B cell (primary cell): ENCODE measurements at regions not wholly inside any gene's neighbourhood (a gene's known extent, or its start where the extent isn't known, plus 50 kb on each side); places are given as distances from the start of the nearest gene placed in this dataset.

Experiments used
- ATAC-seq: fragments of 200-7000 bp; cut with Tn5 transposase; one replicate; pipeline ENCODE4 v1.10.0; 2021; ENCODE audit warnings: low read depth, mild to moderate bottlenecking, moderate number of reproducible peaks, moderate library complexity
- CTCF ChIA-PET: fragments of 350-600 bp; sonication (Branson Sonifier 250); formaldehyde crosslinking; loops from one replicate; lab custom pipeline; 2021; ENCODE audit warnings: antibody characterized with exemption, inconsistent platforms; lab: Charles Lee
- POLR2A ChIA-PET: fragments of 350-600 bp; sonication (Branson Sonifier 250); formaldehyde crosslinking; loops from one replicate; lab custom pipeline; 2021; ENCODE audit warnings: antibody characterized with exemption; lab: Charles Lee
- DNase-seq: peaks from one replicate; pipeline ENCODE4 v3.0.0; 2013
- H2AFZ ChIP-seq: 2 replicates; pipeline ENCODE4 v1.6.1; 2012; ENCODE audit warnings: mild to moderate bottlenecking, low read depth, low read length; ENCODE audit not compliant: insufficient read depth, poor library complexity, severe bottlenecking
- H3K27ac ChIP-seq, 2 donors: 1 replicate in 1 of 2; 2 replicates in 1 of 2; pipeline ENCODE4 v1.5.1; 2012 to 2013; ENCODE audit warnings: low read length in 2 of 2, mild to moderate bottlenecking in 2 of 2, moderate library complexity in 1 of 2
- H3K27me3 ChIP-seq, 4 experiments: fragments of 200-600 bp in 1 of 4; sonication (generic) in 1 of 4; replicated peaks in 1 of 4; 1 replicate in 2 of 4; 2 replicates in 2 of 4; pipeline versions ENCODE4 v1.6.1 to v1.7.0; 2013 to 2016; ENCODE audit warnings: low read length in 3 of 4, mild to moderate bottlenecking in 2 of 4, mixed read lengths in 1 of 4, moderate library complexity in 1 of 4; ENCODE audit not compliant: insufficient read depth in 4 of 4, control insufficient read depth in 3 of 4; ENCODE audit errors: control extremely low read depth in 1 of 4
- H3K36me3 ChIP-seq, 2 experiments: replicated peaks in 1 of 2; 1 replicate in 1 of 2; 2 replicates in 1 of 2; pipeline versions ENCODE4 v1.6.1 to v1.7.1; 2013; ENCODE audit warnings: low read length in 1 of 2; ENCODE audit not compliant: insufficient read depth in 2 of 2, control insufficient read depth in 1 of 2; ENCODE audit errors: control extremely low read depth in 1 of 2, extremely low read depth in 1 of 2
- H3K4me1 ChIP-seq, 2 donors: fragments of 200-600 bp in 1 of 2; sonication (generic) in 1 of 2; 1 replicate in 1 of 2; 2 replicates in 1 of 2; pipeline versions ENCODE4 v1.5.1 to v1.6.1; 2013 to 2017; ENCODE audit warnings: low read length in 2 of 2; ENCODE audit not compliant: control insufficient read depth in 2 of 2, insufficient read depth in 2 of 2
- H3K4me2 ChIP-seq: replicated peaks from 2 replicates; pipeline ENCODE3; 2012; ENCODE audit warnings: mild to moderate bottlenecking, low read depth, low read length; ENCODE audit not compliant: poor library complexity, severe bottlenecking
- H3K4me3 ChIP-seq, 5 experiments: fragments of 200-600 bp in 1 of 5; sonication (generic) in 1 of 5; 1 replicate in 3 of 5; 2 replicates in 2 of 5; pipeline versions ENCODE4 v1.5.1 to v1.7.0; 2011 to 2016; ENCODE audit warnings: low read length in 4 of 5, mild to moderate bottlenecking in 4 of 5, low read depth in 2 of 5, control low read depth in 1 of 5, moderate library complexity in 1 of 5; ENCODE audit not compliant: insufficient read depth in 1 of 5; ENCODE audit errors: control extremely low read depth in 1 of 5, extremely low read depth in 1 of 5
- H3K79me2 ChIP-seq: fragments of 200-600 bp; sonication (generic); one replicate; pipeline ENCODE4 v1.6.0; 2016; ENCODE audit warnings: low read length; ENCODE audit not compliant: control insufficient read depth, insufficient read depth
- H3K9ac ChIP-seq: fragments of 200-600 bp; sonication (generic); 2 replicates; pipeline ENCODE4 v1.6.1; 2017; ENCODE audit warnings: mild to moderate bottlenecking, low read length, moderate library complexity
- H3K9me3 ChIP-seq, 3 donors: one replicate each; pipeline versions ENCODE4 v1.6.1 to v1.7.1; 2013; ENCODE audit warnings: low read length in 2 of 3; ENCODE audit not compliant: control insufficient read depth in 2 of 3, insufficient read depth in 1 of 3; ENCODE audit errors: control extremely low read depth in 1 of 3
- H4K20me1 ChIP-seq: 2 replicates; pipeline ENCODE4 v1.6.0; 2012; ENCODE audit warnings: mild to moderate bottlenecking, low read length; ENCODE audit not compliant: insufficient read depth, control insufficient read depth, poor library complexity, severe bottlenecking
- H3K27ac Mint-ChIP-seq: one replicate; pipeline ENCODE4 v1.8.0; 2021; ENCODE audit warnings: mixed read lengths
- H3K27me3 Mint-ChIP-seq: one replicate; pipeline ENCODE4 v1.8.0; 2021; ENCODE audit warnings: mixed read lengths
- H3K4me1 Mint-ChIP-seq: one replicate; pipeline ENCODE4 v1.8.0; 2021; ENCODE audit warnings: mixed read lengths
- H3K4me3 Mint-ChIP-seq: one replicate; pipeline ENCODE4 v1.8.0; 2021; ENCODE audit warnings: mixed read lengths
- H3K9me3 Mint-ChIP-seq: one replicate; pipeline ENCODE4 v1.8.0; 2022; ENCODE audit warnings: mixed read lengths; ENCODE audit not compliant: insufficient read depth
- CTCF ChIP-seq: fragments of 200-600 bp; IDR thresholded peaks from one replicate; pipeline ENCODE4 v1.8.0; 2022; ENCODE audit warnings: antibody characterized with exemption, mild to moderate bottlenecking
- EZH2 ChIP-seq: IDR thresholded peaks from 2 replicates; pipeline ENCODE4 v1.6.1; 2012; ENCODE audit warnings: borderline replicate concordance, low read depth, mild to moderate bottlenecking, moderate library complexity, low read length; ENCODE audit not compliant: insufficient read depth, poor library complexity, severe bottlenecking
- WGBS: methylation state at CpG from one replicate; pipeline ENCODE4 v1.1.5; 2013; ENCODE audit warnings: missing lambda C conversion rate; ENCODE audit not compliant: insufficient coverage; 5-methylcytosine and 5-hydroxymethylcytosine counted together
- intact Hi-C: fragments of 100-400 bp; cut with micrococcal nuclease; formaldehyde crosslinking; loops from one replicate; pipeline ENCODE4 v1.10.0; 2022

- ChIA-PET POLR2A (no interaction called here), CTCF (interaction anchor here (2.2 kb wide), 1 partner anchor 121 kb away, joined by 4 read pairs; the partner anchor contains the start of gene ATF7IP)
- Mint-ChIP-seq H3K9me3 (peaks cover 3% of the 10 kb centered on the region), H3K27me3 (no peaks in the 10 kb centered on the region), H3K4me1 (peaks cover 39% of the 10 kb centered on the region), H3K27ac (peak overlapping the region; percentile 47), H3K4me3 (no peak overlapping the region)
- WGBS = no CpG with 5 or more reads among the region's 2 CpGs
- Histone ChIP-seq H3K27ac (no peak overlapping the region), H3K9me3 (peaks cover 3 to 52% (median 21%) of the 10 kb centered on the region in 3 donors), H3K27me3 (no peaks in the 10 kb centered on the region), H4K20me1 (no peaks in the 10 kb centered on the region), H3K4me2 (no peak overlapping the region), H3K79me2 (no peaks in the 10 kb centered on the region), H2AFZ (no peak overlapping the region), H3K9ac (no peak overlapping the region), H3K4me3 (no peak overlapping the region), H3K4me1 (peaks cover 37 to 41% of the 10 kb centered on the region in 2 donors), H3K36me3 (no peaks in the 10 kb centered on the region)
- DNase-seq (no peak), ATAC-seq (no peak)
- intact Hi-C loops = no loop called here
- TF ChIP-seq EZH2 (no peak), CTCF (no peak)
Measured at GRCh38 chr12:14243941-14244340, 121.5 kb upstream of the ATF7IP start.

- peak overlapping the region; percentile 24 for H3K4me2 ChIP-seq
- Mint-ChIP-seq H3K4me1 (peaks cover 28% of the 10 kb centered on the region), H3K9me3 (peaks cover 3% of the 10 kb centered on the region), H3K27ac (peak overlapping the region; percentile 12), H3K27me3 (no peaks in the 10 kb centered on the region), H3K4me3 (peak overlapping the region; percentile 5)
- ChIA-PET CTCF (interaction anchor here (0.6 to 1.6 kb wide), 4 partner anchors 9 to 120 kb away, joined by 3 to 4 read pairs (median 3); partner anchors contain the start of gene ATF7IP), POLR2A (interaction anchor here (0.6 kb wide), 1 partner anchor 157 kb away, joined by 5 read pairs; no protein-coding TSS in a partner anchor)
- H3K79me2 ChIP-seq = no peaks in the 10 kb centered on the region
- DNase-seq (no peak), ATAC-seq (no peak)
- H2AFZ ChIP-seq = no peak overlapping the region
- H4K20me1 ChIP-seq = no peaks in the 10 kb centered on the region
- peaks cover 29 to 30% of the 10 kb centered on the region in 2 donors for H3K4me1 ChIP-seq
- TF ChIP-seq CTCF (no peak), EZH2 (no peak)
- WGBS = 80% methylated on average over 1 of the region's 3 CpGs
- H3K9ac ChIP-seq = no peak overlapping the region
- H3K27ac ChIP-seq = no peak overlapping the region
- peaks cover 3 to 52% (median 21%) of the 10 kb centered on the region in 3 donors for H3K9me3 ChIP-seq
- no peaks in the 10 kb centered on the region for H3K36me3 ChIP-seq
- intact Hi-C loops = no loop called here
- no peaks in the 10 kb centered on the region for H3K27me3 ChIP-seq
- H3K4me3 ChIP-seq = no peak overlapping the region
Measured at GRCh38 chr12:14244876-14245669, 120.4 kb upstream of the ATF7IP start.
